Neural crest cell (in vitro differentiated cells): ENCODE measurements at regions not wholly inside any gene's neighbourhood (a gene's known extent, or its start where the extent isn't known, plus 50 kb on each side); places are given as distances from the start of the nearest gene placed in this dataset.
A peak's percentile ranks its signal among the peaks of the same experiment; 100 is the strongest.

Source experiments
- DNase-seq: peaks from one replicate; pipeline ENCODE4 v3.0.0; 2021; ENCODE audit warnings: low read depth, mixed read lengths, low spot score
- H3K27ac Mint-ChIP-seq: one replicate; pipeline ENCODE4 v1.8.0; 2021; ENCODE audit warnings: mild to moderate bottlenecking, mixed read lengths; ENCODE audit not compliant: unreplicated experiment
- H3K27me3 Mint-ChIP-seq: 2 replicates; pipeline ENCODE4 v1.8.0; 2021; ENCODE audit warnings: low read depth, mild to moderate bottlenecking, mixed read lengths
- H3K36me3 Mint-ChIP-seq: 2 replicates; pipeline ENCODE4 v1.8.0; 2021; ENCODE audit warnings: low read depth, mild to moderate bottlenecking, mixed read lengths
- H3K4me1 Mint-ChIP-seq: 2 replicates; pipeline ENCODE4 v1.8.0; 2021; ENCODE audit warnings: mixed read lengths
- H3K4me3 Mint-ChIP-seq: one replicate; pipeline ENCODE4 v1.8.0; 2021; ENCODE audit warnings: mild to moderate bottlenecking, mixed read lengths
- H3K9me3 Mint-ChIP-seq: 2 replicates; pipeline ENCODE4 v1.8.0; 2021; ENCODE audit warnings: mixed read lengths
- CTCF ChIP-seq: fragments of 200-600 bp; sonication (generic); conservative IDR thresholded peaks from 2 replicates; pipeline ENCODE4 v1.5.0; 2021; ENCODE audit warnings: antibody characterized with exemption, mild to moderate bottlenecking

- Mint-ChIP-seq H3K27ac (peak overlapping the region; percentile 35), H3K9me3 (peaks cover 3% of the 10 kb centered on the region), H3K27me3 (no peaks in the 10 kb centered on the region), H3K36me3 (no peaks in the 10 kb centered on the region), H3K4me1 (peaks cover 29% of the 10 kb centered on the region), H3K4me3 (no peak overlapping the region)
- no peak for TF ChIP-seq CTCF
- DNase-seq = no peak
Measured at GRCh38 chr2:42951263-42951938, 159.0 kb upstream of the HAAO start.

- peaks cover 3% of the 10 kb centered on the region for H3K9me3 Mint-ChIP-seq
- TF ChIP-seq CTCF = no peak
- no peak overlapping the region for H3K4me3 Mint-ChIP-seq
- no peak for DNase-seq
- no peaks in the 10 kb centered on the region for H3K27me3 Mint-ChIP-seq
- no peak overlapping the region for H3K27ac Mint-ChIP-seq
- H3K4me1 Mint-ChIP-seq = peaks cover 24% of the 10 kb centered on the region
- H3K36me3 Mint-ChIP-seq = no peaks in the 10 kb centered on the region
Measured at GRCh38 chr2:42949125-42949524, 156.7 kb upstream of the HAAO start.

GRCh38 chr2:42947809-42948600 is 155.6 kb upstream of the HAAO start:
- Mint-ChIP-seq H3K9me3 (peaks cover 3% of the 10 kb centered on the region), H3K27ac (no peak overlapping the region), H3K36me3 (no peaks in the 10 kb centered on the region), H3K27me3 (no peaks in the 10 kb centered on the region), H3K4me3 (no peak overlapping the region), H3K4me1 (peaks cover 24% of the 10 kb centered on the region)
- DNase-seq = no peak
- no peak for TF ChIP-seq CTCF

- Mint-ChIP-seq H3K27me3 (no peaks in the 10 kb centered on the region), H3K4me3 (no peak overlapping the region), H3K4me1 (peaks cover 12% of the 10 kb centered on the region), H3K9me3 (peaks cover 3% of the 10 kb centered on the region), H3K27ac (no peak overlapping the region), H3K36me3 (no peaks in the 10 kb centered on the region)
- no peak for TF ChIP-seq CTCF
- no peak for DNase-seq
Measured at GRCh38 chr2:42944779-42945415, 152.5 kb upstream of the HAAO start.

GRCh38 chr2:42942990-42943493 is 150.7 kb upstream of the HAAO start:
- TF ChIP-seq CTCF = no peak
- H3K4me1 Mint-ChIP-seq = peaks cover 12% of the 10 kb centered on the region
- H3K27me3 Mint-ChIP-seq = no peaks in the 10 kb centered on the region
- H3K36me3 Mint-ChIP-seq = no peaks in the 10 kb centered on the region
- peaks cover 4% of the 10 kb centered on the region for H3K9me3 Mint-ChIP-seq
- H3K4me3 Mint-ChIP-seq = no peak overlapping the region
- H3K27ac Mint-ChIP-seq = peak overlapping the region; percentile 78
- DNase-seq = no peak
